Activated CD4-positive, alpha-beta memory T cell treated with anti-CD3 and anti-CD28 coated beads for 36 hours (primary cell): ENCODE measurements at regions not wholly inside any gene's neighbourhood (a gene's known extent, or its start where the extent isn't known, plus 50 kb on each side); places are given as distances from the start of the nearest gene placed in this dataset.

Source experiments
- CTCF ChIA-PET: fragments of 350-600 bp; sonication (Branson Sonifier 250); formaldehyde crosslinking; loops from one replicate; lab custom pipeline; 2021; ENCODE audit warnings: antibody characterized with exemption, inconsistent platforms; lab: Charles Lee
- POLR2A ChIA-PET: fragments of 350-600 bp; sonication (Branson Sonifier 250); formaldehyde crosslinking; loops from one replicate; lab custom pipeline; 2021; ENCODE audit warnings: antibody characterized with exemption; lab: Charles Lee
- DNase-seq: peaks from one replicate; pipeline ENCODE4 v3.0.0-alpha.2; 2020
- H3K27ac Mint-ChIP-seq: one replicate; pipeline ENCODE4 v1.8.0; 2021; ENCODE audit warnings: mixed read lengths
- H3K27me3 Mint-ChIP-seq: one replicate; pipeline ENCODE4 v1.8.0; 2021; ENCODE audit warnings: mixed read lengths
- H3K36me3 Mint-ChIP-seq: one replicate; pipeline ENCODE4 v1.8.0; 2021; ENCODE audit warnings: mixed read lengths
- H3K4me1 Mint-ChIP-seq: one replicate; pipeline ENCODE4 v1.8.0; 2021; ENCODE audit warnings: low read depth, mixed read lengths
- H3K4me3 Mint-ChIP-seq: one replicate; pipeline ENCODE4 v1.8.0; 2021; ENCODE audit warnings: mild to moderate bottlenecking, mixed read lengths
- H3K9me3 Mint-ChIP-seq: one replicate; pipeline ENCODE4 v1.8.0; 2021; ENCODE audit warnings: mixed read lengths
- intact Hi-C: fragments of 100-400 bp; cut with micrococcal nuclease; formaldehyde crosslinking; loops from one replicate; pipeline ENCODE4 v1.15.1; 2023

GRCh38 chr10:62866941-62867340 is 50.8 kb upstream of the EGR2 start:
- Mint-ChIP-seq H3K4me1 (peaks cover 27% of the 10 kb centered on the region), H3K27ac (no peak overlapping the region), H3K4me3 (no peak overlapping the region), H3K9me3 (no peaks in the 10 kb centered on the region), H3K27me3 (peaks cover 7% of the 10 kb centered on the region), H3K36me3 (peaks cover 2% of the 10 kb centered on the region)
- intact Hi-C loops = no loop called here
- ChIA-PET POLR2A (no interaction called here), CTCF (no interaction called here)
- no peak for DNase-seq

GRCh38 chr10:62866451-62866850 is 50.3 kb upstream of the EGR2 start:
- POLR2A ChIA-PET = no interaction called here
- no peaks in the 10 kb centered on the region for H3K9me3 Mint-ChIP-seq
- peaks cover 7% of the 10 kb centered on the region for H3K27me3 Mint-ChIP-seq
- CTCF ChIA-PET = no interaction called here
- intact Hi-C loops = no loop called here
- no peak overlapping the region for H3K4me3 Mint-ChIP-seq
- H3K27ac Mint-ChIP-seq = no peak overlapping the region
- no peak for DNase-seq
- H3K36me3 Mint-ChIP-seq = peaks cover under 1% of the 10 kb centered on the region
- peaks cover 30% of the 10 kb centered on the region for H3K4me1 Mint-ChIP-seq
